ENCODE measurements at regions not wholly inside any gene's neighbourhood (a gene's known extent, or its start where the extent isn't known, plus 50 kb on each side); places are given as distances from the start of the nearest gene placed in this dataset.

DNA sequence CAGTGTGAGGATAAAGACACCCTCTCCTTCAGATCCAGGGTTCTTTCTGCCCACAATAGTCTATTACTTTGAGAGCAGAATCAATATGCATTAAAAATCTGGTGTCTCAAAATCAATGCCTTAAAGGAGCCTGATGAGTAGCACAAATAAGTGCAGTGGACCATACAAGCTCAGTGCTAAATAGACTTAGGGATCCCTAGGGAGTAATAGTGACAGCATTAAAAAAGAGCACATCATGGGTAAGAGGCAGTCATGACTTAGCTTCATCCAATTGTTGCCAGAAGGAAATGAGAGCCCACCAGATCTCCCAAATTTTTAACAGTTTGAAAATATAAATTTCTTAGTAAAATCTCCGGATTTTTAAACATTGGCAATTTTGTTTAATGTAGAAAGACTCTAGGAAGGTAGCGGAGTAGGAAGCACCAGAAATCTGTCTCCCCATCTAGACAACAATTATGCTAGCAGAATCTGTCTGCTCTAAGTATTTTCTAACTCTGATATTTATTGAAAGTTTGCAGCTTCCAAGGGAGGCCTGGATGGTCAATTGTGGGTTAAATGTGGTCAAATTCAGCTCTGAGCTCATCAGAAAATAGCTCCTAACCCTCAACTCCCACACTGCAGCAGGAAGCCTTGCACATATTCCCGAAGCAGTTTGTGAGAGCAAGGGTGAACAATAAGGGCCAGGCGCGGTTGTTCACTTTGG, 443.9 kb downstream of the TLE1 start:
- no peak for TF ChIP-seq CTCF (IDR thresholded peaks at IDR 0.05; ENCODE audit: low read depth, low read length)
- TF ChIP-seq, protein P1, sequence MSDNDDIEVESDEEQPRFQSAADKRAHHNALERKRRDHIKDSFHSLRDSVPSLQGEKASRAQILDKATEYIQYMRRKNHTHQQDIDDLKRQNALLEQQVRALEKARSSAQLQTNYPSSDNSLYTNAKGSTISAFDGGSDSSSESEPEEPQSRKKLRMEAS (IDR thresholded peaks at IDR 0.05; ENCODE audit: low read depth, low read length) = no peak
